ENCODE measurements at regions not wholly inside any gene's neighbourhood (a gene's known extent, or its start where the extent isn't known, plus 50 kb on each side); places are given as distances from the start of the nearest gene placed in this dataset.

DNA sequence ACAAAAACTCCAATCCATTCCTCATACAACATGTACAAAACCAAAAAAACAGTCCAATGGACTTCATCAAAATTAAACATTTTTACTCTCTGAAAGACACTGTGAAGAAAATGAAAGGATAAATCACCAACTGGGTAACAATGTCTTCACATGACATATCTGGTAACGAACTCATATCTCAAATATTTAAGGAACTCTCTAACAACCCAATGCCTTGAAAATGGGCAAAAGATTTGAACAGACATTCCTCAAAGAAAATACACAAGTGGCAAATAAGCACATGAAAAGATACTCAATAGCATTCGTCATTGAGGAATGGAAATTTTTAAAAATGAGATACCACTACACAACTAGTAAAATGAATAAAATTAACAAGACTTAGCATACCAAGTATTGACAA is 198.7 kb upstream of the RASSF8 start:
- no peak for DNase-seq

DNA sequence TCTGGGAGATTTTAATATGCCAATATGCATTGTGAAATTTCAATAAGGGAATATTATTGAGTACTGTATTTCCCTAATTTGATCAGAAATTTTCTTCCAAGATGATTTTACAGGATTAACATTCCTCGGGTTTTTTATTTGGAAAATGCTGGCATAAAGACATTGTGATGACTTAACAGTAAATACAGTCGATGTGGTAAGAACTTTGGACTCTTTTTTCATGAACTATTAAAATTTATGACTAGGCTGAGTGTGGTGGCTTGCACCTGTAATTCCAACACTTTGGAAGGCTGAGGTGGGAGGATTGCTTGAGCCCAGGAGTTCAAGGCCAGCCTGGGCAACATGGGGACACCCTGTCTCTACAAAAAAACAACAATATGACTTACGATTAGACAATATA is 197.1 kb upstream of the RASSF8 start:
- DNase-seq: no peak

DNA sequence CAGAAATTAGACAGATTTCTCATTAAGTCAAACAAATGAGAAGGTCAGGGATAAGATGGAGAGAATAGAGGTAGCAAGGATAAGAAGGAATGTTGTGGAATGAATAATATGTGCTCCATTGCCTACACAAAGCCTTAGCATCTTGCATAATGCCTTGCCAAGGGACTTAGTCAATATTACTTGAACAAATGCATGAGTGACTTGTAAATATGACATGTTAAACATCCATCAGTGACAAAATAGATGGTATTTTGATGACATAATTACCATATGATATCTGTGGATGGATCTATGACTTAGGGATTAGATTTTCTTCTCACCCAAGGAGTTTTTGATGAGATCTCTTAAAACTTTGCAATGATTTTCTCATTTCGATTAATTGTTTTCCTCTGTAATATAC is 194.1 kb upstream of the RASSF8 start:
- DNase-seq: no peak

DNA sequence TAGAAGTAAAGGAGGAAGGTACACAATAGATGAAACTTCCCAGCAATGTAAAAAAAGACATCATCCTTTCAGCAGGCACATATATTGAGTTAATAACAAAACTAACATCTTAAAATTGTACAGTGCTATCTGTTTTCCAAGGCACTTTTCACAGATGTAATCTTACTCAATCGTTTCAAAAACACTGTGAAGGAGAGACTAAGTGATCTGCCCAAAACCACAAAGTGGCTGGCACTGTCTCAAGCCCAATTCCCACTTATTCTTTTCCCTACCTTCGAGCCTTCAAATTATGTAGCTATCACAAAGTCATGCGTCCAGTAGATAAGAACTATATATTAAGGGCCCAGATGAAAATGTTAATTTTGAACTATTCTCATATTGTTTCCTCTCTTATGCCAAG is 193.6 kb upstream of the RASSF8 start:
- no peak for DNase-seq

DNA sequence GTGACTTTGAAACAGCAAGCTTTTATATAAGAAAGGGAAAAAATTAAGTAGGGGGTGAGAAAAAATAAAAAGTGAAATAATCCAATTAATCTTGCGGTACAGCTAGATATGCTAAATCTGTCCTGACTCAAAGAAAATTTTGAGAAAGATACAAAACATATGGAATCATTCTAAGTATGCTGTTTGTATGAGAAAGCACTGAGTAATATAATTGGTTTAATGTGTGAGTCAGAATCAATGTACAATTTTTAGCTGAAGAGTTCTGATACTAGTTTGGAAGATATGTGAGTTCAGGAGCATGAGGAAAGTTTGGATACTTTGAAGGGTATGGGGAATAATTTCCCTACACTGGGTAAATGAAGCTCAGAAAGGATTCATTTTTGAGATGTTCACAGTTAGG is 190.9 kb upstream of the RASSF8 start:
- no peak for DNase-seq

DNA sequence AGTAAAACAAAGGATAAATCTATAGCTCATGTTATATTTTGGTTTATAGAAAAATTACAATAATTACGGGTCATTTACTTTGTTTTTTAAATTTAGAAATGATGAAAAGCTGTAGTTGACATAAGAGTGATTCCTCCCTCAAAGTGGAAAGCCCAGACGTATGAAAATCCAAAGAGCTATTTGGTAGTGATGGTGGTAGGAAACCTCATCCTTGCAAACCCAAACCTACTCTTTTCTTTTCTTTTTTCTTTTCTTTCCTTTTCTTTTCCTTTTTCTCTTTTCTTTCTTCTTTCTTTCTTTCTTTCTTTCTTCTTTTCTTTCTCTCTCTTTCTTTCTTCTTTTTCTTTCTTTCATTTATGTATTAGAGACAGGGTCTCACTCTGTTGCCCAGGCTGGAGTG is 190.3 kb upstream of the RASSF8 start:
- no peak for DNase-seq

DNA sequence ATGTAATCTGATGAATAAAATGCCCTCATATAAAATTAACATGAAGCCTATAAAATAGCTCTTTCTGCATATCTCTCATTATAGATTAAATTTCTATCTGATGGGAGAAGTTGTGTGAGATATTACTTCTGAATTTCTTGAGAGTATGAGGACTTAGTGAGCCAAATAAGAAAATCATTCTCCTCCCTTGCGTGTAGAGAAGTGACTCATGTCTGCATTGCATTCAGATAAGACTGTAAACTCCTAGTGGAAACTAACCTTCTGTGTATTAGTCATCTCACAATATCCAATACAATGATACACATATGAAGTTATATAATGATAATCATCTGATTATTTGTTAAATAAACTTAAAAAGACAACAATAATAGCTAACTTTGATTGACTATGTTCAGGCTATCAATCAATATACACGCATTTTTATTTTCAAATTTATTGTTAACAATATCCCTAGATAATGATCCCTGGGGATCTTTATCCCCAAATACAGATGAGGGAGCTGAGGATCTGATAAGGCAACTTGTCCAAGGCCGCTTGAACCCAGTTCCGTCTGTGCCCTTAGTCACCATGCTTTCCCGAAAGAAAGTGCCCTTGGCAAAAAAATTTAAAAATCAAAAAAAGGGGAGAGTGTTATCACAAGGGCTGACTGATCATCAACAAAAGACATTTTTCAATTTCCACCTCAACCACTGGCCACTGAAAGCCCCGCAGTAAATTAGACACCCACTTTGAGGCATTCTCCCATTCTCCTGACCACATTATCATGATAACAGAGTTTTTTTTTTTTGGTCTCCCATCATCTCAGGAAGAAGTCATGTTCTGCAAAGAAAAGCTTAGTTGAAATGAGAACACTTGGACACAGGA is 189.2 kb upstream of the RASSF8 start:
- no peak for DNase-seq

DNA sequence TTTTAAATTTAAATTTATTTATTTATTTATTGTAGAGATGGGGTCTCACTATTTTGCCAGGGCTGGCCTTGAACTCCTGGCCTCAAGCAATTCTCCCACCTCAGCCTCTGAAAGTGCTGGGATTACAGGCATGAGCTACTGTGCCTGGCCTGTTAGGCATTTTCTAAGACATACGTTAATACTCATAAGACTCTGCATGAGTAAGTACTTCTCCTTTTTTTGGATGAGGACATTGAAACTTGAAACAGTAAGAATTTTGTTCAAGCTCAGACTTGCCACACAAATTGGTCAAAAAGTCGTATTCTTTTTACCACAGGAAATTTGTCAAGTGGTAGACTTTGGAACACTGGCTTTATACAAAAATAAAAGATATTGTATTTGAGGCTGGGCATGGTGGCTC is 187.4 kb upstream of the RASSF8 start:
- no peak for DNase-seq

DNA sequence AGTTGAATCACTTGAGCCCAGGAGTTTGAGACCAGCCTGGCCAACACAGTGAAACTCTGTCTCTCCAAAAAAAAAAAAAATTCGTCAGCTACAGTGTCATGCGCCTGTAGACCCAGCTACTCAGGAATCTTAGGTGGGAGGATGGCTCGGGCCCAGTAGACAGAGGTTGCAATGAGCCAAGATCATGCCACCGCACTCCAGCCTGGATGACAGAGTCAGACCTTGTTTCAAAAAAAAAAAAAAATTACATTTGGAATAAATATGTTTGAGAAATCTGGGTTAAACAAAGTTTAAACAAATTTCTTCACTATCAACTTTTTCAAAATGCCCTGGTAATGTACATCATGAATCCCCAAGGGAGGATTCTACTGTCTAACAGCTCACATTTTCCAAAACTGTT is 187.0 kb upstream of the RASSF8 start:
- no peak for DNase-seq

DNA sequence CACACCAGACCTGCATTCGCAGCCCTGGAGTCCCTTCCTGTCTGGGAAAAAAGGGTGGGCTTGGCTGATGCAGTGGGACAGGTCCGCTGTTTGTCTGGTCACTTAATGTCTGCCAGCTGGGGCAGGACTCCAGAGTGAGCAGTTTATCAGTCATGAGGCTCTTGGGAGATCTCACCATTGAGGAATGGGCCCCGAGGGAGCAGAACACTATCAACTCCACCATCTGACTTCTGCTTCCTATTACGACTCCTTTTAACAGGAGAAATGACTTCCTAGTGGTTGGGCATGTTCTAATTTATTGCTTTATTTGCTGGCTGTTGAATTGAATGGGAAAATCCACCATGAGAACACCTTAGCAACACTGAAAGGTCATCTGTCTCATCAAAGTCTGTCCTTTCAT is 182.5 kb upstream of the RASSF8 start:
- no peak for DNase-seq

DNA sequence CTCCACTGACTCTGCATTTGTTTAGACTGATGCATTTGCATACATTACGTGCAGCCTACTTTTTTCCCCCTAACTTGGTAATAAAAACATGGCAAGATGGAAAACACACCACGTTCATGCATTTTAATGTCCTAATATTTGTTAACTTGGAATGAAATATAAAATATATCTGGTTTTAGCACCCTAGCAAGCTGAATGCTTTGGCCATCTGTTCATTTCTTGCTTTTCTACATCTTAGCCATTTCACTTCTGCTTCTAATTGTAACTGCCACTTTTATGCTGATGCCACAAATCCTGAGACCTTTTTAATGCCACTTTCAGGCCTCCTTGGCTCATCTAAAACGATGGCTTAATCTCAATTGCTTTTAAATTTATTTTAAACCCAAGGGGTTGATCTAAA is 177.7 kb upstream of the RASSF8 start:
- DNase-seq: no peak

DNA sequence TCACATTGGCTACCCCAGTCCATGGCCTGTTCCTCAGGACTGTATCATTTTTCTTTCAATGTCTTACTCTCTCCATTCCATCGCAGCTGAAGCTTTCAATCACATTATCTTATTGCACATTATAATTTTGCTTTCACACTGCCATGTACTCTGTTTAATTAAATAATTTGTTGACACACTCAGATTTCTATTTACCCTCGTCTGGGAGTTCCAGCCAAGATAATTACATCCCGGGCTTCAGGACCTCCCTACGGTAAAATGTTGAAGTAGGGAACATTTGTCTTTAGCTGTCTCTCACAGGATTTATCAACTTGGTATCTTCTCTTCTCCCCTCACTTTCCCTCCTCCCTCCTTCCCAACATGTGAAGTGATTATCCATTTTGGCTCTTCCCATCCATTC is 177.2 kb upstream of the RASSF8 start:
- DNase-seq: no peak

DNA sequence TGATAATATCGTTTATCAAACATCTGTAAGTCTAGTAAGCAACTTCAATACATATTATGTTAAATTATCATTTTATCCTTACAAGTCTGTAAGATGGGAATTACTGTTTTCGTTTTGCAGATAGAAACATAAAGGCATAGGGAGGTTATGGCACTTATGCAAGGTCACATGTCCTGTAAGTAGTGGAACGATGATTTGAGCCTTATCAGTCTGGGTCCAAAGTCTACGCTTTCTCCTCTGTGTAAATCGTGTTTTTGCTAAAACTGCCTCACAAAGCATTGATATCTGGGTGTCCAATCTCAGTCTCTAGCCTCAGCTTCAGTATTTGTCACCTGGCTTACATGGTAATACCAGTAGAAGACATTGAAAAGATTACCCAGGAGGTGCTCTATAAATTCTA is 174.9 kb upstream of the RASSF8 start:
- no peak for DNase-seq

DNA sequence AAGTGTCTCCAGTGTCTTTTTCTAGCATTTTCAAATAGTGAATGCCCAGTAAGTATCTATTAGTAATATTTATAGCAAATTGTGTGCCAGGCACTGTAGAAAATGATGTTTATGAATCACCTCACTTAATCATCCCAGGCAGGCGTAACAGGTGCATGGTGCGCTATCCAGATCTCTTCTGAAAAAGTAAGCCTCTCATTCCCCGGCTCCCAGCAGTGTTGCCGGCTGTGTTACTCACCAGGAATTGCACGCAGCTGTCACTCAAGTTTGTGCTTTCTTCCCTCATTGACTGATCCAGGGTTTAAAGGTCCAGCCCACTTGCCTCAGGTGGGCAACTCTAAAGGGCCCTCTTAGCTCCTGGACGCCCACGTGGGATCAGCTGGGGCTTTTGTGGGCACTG is 173.8 kb upstream of the RASSF8 start:
- no peak for DNase-seq

DNA sequence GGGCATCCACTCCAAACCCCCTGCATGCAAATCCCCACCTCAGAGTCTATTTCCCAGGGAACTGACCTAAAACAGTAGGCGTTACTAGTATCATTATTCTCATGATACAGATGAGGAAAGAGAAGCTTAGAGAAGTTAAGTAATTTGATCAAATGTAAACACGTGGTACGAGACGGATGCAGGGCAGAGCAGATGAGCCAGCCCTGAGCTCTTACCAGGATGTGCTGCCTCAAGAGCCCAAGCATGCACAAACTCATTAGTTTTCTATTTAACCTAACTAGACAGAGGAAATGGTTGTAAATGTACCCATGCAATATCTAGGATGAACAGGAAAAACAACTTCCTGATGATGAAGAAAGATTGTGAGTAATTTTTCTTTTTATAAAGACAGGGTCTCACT is 173.3 kb upstream of the RASSF8 start:
- DNase-seq: no peak

DNA sequence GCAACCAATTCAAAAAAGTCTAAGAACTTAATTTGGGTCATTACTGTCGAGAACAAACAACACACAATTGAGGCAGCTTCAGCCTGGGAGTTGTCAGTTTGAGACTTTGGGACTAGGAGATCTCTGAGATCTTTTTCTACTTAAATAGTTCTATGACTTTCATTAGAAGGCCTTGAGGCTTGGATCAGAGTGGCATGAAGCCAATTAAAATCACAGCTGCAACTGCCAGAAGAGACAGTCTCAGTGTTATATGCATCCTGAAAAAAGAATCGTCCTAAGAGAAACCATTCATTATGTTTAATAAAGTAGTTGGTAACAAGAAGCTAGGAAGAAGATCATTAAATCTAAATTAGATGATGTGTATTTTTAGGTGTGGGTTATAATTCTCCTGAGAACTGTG is 170.8 kb upstream of the RASSF8 start:
- no peak for DNase-seq

DNA sequence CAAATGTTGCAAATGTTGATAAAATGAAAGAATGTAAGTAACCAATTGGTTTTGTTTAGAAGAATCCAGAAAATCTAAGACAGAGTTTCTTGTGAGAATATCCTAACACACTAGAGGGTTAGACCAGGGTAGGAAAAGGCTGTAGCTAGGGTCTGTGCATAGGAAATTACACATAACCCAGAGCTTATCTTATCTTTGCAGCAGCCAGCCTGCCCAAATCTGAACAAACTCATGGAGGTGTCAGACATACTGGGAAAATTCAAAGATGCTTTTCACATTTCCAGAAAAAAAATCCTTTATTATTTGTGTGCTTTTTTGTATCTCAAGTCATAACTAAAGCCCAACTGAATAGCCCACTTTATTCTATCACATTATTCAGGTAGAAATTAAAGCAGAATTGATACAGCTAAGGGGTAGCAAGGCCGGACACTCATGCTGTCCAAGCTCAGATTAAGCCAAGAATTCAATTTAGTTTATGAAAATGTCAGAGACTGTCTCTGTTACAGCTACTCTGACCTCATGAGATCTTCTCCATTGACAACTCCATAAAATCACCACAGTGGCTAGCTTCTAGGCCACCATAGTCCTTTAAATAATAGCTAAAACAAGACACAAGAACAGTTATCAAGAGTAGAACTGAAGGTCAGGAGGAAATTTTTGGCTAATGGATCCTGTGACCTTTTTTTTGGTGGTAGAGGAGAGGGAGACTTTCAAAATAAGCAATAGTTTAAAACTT is 169.6 kb upstream of the RASSF8 start:
- no peak for DNase-seq

DNA sequence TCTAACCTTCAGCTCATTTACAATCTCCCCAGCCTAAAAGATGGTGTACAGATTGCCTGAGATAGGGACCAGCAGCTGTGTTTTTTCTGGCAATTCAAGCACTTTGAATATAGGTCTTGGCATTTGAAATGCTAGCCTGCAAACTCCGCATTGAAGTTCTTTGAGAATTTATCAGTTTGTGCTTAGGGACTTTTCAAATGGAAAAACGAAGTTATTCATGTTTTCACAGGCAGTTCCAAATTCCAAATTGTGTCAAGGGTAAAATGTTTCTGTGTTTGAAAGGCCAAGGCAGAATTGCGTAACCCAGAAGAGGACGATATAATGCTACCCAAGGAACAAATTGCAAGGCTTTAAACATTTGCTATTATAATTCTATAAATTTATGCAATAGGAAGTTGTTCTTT is 168.9 kb upstream of the RASSF8 start:
- no peak for DNase-seq

DNA sequence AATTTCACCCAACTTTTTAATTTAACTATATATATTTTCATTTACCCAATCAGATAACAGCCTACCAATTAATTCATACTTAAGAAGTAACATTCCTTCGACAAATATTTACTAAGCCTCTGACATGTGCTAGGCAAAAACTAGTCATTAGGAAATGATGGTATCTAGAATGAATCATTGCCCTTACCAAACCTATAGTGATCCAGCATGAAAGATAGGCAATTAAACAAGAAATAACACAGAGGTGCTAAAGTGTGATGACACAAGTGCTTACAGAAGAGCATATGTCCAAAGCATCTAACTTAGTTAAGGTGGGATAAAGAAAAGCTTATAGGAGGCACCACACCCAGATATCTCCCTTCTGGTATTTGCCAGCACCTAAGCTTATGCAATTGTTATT is 166.5 kb upstream of the RASSF8 start:
- no peak for DNase-seq

DNA sequence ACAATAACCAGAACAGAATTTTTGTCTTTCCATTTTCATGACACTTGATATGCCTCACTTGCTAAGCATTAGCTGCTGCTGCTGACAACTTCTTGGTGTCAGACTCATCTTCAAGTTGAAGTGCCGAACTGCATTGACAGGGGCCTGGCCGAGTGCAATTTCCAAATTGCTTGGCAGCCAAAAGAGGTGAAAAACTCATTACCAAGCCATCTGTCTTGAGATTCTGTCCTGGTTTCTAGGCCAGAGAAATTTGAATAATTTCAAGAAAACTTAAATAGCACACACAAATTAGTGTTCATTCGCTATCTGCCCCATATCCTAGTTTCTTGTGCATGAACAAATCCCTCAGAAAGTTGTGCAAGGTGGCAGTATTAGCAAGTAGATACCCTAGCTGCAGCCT is 165.3 kb upstream of the RASSF8 start:
- peak in 1 of 2 experiments; percentile 5 for DNase-seq

DNA sequence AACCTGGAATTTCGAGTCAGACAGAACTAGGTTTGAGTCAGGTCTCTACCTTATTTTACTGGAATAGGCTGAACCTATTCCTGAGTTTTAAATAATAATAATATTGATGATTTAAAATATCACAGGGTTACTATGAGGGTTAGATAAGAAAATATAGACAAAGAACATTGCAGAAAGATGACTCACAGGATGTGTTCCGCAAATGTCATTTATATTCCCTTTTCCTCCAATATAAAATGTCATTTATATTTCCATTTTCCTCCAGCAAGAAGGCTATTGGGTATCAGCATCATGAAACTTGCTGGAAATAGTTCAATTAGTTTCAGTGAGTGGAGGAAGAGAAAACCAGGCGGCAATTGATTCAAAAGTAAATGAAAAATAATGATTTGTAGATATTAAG is 163.9 kb upstream of the RASSF8 start:
- DNase-seq: no peak

DNA sequence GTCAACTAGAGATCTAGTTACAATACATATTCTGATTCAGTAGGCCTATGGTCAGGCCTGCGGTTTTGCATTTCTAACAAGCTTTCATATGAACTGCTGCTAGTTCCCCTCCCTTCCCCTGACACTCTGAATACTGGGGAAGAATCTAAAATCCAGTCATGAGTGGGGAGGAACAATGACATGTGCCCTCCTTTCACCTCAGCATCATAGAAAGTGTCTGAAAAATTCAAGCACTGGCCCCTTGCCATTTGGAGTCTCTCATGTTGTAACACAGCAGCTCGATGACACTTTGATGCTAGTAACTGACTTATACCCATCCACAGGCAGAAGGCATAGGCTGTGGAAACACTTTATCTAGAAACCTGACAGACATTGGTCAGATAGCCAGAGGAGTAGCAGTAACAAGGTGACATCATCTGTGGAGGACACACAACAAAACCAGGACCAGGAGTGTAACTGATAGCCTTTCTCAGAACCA is 161.9 kb upstream of the RASSF8 start:
- no peak for DNase-seq

DNA sequence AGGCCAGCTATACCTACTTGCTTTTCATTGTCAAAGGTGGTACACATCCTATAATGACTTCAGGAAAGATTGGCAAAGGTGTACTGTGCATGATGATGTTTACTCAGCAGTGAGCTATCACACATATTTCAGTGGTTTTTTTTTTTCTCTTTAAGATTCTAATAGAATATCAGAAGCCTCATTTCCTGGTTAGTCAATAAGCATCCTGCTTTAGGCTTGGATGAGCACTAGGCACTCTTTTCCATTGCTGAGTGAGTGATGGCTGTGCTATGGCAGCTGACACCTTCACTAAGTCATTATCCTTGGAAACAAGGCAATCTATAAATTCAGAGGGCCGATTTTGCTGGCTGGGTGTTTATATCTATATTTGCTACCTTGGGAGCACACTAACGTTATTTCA is 161.1 kb upstream of the RASSF8 start:
- no peak for DNase-seq

DNA sequence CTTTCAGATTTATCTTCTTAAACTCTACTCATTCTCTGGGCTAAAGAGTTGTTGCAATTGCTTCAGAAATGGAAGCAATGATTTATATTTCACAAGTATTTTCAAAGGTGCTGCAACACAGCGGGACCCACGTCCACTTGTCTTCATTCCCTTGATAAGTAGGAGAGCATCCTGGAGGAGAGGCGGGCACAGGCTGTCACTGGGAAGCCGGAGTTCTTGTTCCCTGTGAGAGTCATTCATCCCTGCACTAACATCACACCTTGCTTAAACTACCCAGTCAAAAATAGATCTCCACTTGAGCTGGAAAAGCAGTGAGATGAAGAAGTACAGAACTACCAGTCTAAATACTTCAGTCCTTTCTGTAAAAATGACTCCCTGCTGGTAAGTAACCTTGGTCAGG is 160.5 kb upstream of the RASSF8 start:
- DNase-seq: no peak

DNA sequence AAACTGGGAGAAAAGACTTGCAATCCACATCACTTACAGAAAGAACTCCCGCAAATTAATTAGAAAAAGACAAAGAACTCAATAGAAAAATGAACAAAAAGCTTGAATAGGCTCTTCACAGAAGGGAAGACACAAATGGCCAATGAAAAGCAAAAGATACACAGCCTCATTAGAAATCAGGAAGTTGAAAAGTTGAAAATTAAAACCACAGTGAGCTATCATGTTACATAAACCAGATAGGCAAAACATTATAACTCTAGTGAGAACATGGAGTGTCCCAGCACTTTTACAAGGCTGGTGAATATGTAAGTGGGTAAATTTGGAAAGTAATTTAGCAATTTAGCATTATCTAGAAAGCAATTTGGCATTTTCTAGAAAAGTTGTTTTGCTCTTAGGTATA is 158.4 kb upstream of the RASSF8 start:
- DNase-seq: no peak
